Head of caudate nucleus (tissue), 42 donors: ENCODE measurements at regions not wholly inside any gene's neighbourhood (a gene's known extent, or its start where the extent isn't known, plus 50 kb on each side); places are given as distances from the start of the nearest gene placed in this dataset.
"Not testable (repeated sequence)": the region's sequence is repeated elsewhere in the genome, so short reads cannot be mapped to it uniquely, and the experiment has no call there.

Source experiments
- DNase-seq, 42 donors: peaks; one replicate each; pipeline versions ENCODE4 v3.0.0 to v3.0.0-alpha.2; 2020 to 2021; ENCODE audit warnings: mixed read lengths in 7 of 42
- intact Hi-C: fragments of 100-400 bp; cut with DNase I; formaldehyde crosslinking; loops from one replicate; pipeline ENCODE4 v1.15.0; 2022

DNA sequence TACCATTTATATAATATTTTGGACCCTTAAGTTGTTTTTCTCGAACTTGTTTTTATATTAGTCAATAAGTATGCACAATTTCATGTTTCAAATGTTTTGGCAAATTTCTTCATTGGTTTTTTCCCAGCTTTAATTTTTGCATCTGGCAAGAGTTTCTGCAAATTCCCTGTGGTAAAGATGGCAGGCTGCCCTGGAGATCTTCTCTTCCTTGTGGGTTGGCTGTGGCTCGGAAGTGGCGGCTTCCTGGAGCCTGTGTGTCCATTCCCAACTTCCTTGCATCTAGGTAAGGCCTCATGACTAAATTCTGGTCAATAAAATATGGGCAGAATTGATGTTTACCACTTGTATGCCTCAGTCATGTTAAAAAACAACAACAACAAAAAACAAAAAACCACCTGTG is 818.6 kb downstream of the EPHA4 start:
- DNase-seq = no peak
- intact Hi-C loops = no loop called here

- intact Hi-C loops = no loop called here
- DNase-seq = no peak
Measured at GRCh38 chr2:220756653-220757052, 815.5 kb downstream of the EPHA4 start.

DNA sequence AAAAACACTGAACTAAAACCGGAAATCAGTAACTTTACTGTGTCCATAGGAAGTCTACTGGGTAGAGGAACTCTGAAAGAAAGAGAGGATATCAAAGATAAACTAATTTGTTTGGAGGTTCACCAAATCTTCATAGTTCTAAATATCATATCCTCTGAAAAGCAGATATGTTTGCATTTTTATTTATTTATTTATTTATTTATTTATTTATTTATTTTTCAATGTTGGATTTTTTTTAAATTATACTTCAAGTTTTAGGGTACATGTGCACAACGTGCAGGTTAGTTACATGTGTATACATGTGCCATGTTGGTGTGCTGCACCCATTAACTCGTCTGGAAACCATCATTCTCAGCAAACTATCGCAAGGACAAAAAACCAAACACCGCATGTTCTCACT is 813.7 kb downstream of the EPHA4 start:
- intact Hi-C loops = not testable (repeated sequence)

GRCh38 chr2:220764171-220764570 is 807.9 kb downstream of the EPHA4 start:
- intact Hi-C loops = no loop called here
- no peak for DNase-seq

More for the DNA sequence above, 813.7 kb downstream of the EPHA4 start:
- DNase-seq = not testable (repeated sequence)

GRCh38 chr2:220767591-220768255 is 804.4 kb downstream of the EPHA4 start:
- intact Hi-C loops = no loop called here

DNA sequence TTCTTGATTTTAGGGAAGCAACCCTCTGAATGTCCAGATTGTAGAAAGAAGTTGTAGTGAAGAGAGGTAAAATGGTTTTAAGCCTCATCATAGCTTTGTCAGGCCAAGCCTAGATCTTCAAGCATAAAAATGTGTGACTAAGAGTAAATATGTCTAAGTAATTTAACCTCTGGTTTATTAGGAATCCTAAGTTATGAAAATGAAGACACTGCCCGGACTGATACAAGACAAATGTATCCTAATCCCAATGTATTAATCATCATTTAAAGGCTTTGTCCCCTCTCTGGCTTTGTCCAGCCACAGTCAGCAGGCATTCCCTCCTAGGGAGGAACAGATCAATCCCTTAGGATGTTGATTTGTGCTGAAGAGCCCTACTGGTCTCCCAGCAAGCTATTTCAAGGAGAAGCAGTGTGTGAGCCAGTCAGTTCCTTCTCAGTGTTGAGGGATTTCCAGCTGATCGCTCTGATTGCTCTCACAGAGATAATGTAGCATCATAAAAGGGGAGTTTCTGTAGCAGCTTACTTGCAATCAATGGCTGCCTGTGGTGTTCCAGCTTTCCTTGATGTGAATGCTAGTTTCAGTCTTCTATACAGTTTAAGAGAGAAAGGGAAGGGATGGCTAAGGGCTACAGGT is 796.1 kb downstream of the EPHA4 start:
- intact Hi-C loops = no loop called here
- DNase-seq = no peak

More at GRCh38 chr2:220767591-220768255, 804.4 kb downstream of the EPHA4 start:
- DNase-seq = no peak

- intact Hi-C loops, DNase-seq: not testable (repeated sequence)
Measured at GRCh38 chr2:220779076-220779475, 793.0 kb downstream of the EPHA4 start.

DNA sequence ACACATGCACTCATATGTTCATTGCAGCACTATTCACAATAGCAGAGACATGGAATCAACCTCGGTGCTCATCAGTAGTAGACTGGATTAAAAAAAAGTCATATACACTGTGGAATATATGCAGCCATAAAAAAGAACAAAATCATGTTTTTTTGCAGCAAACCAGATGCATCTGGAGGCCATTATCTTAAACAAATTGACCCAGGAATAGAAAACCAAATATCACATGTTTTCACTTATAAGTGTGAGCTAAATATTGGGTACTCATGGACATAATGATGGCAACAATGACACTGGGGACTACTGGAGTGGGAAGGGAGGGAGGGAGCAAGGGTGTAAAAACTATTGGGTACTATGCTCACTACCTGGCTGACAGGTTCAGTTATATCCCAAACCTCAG is 792.6 kb downstream of the EPHA4 start:
- intact Hi-C loops = no loop called here
- no peak for DNase-seq

GRCh38 chr2:220779931-220780330 is 792.2 kb downstream of the EPHA4 start:
- DNase-seq = peak in 2 of 42 donors; percentile 1 to 7
- intact Hi-C loops = no loop called here

DNA sequence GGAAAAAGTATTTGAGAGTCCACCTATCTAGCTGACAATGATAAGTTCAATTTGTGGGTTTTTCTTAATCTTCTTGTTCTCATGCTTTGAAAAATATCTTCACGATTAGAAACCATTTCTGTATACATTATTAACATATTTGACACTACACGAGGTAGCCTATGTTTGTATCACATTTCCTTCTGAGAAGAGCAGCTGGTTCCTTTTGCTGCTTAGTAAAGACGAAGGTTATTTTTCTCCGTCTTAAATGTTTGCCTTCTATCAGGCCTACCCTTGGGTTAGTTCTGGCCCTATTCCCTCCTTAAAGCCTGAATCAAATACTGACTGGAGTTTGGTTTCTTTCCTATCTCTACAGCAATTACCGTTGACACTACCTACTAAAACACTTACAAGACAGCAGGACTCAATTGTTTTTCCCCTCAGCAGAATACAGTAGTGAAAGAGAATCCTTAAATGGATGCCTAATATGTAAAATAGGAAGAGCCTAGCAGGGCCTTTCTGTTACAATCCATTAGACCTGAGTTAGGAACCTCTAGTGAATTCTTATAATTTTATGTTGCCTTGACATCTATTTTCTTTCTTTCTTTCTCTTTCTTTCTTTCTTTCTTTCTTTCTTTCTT is 790.4 kb downstream of the EPHA4 start:
- DNase-seq = no peak
- intact Hi-C loops = no loop called here

DNA sequence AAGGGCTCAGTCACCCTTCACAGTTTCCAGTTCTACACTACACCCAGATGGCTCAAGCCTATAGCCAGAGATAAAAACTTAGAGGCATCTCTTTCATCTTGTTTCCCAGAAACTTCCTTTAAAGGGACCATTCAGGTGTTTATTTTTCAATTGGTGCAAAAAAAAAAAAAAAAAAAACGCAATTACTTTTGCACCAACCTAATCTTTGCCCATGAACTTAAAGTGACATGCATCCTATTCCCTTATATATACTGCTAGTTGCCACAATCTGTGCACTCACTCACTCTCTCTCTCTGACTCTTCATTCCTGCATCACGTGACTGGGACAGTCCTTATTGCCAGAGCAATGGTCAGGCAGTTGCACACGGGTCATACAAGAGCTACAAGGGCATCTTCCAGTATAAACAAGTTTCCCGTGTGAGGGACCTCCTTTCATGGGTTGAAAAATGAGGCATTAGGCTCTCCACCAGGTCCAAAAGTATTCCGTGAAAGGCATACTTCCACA is 789.4 kb downstream of the EPHA4 start:
- DNase-seq = no peak
- intact Hi-C loops = no loop called here

DNA sequence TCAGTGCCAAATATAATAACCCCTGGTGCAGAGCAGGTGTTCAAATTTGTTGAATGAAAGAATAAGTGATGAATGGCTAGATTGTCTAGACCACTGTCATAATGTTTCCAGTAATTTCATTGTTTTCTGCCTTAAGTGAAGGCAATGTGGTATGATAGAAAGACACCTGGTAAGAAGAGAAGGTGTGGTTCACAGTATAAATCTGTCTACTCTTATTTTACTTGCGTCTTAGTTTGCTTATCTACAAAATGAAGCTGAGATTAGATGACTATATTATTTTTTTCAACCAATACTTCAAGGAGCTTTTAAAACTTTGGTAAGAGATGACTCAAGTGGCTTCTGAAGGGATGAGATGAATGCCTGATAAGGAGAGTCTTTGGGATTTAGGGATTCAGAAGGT is 788.4 kb downstream of the EPHA4 start:
- intact Hi-C loops = no loop called here
- DNase-seq = no peak

GRCh38 chr2:220785178-220785577 is 786.9 kb downstream of the EPHA4 start:
- DNase-seq = no peak

DNA sequence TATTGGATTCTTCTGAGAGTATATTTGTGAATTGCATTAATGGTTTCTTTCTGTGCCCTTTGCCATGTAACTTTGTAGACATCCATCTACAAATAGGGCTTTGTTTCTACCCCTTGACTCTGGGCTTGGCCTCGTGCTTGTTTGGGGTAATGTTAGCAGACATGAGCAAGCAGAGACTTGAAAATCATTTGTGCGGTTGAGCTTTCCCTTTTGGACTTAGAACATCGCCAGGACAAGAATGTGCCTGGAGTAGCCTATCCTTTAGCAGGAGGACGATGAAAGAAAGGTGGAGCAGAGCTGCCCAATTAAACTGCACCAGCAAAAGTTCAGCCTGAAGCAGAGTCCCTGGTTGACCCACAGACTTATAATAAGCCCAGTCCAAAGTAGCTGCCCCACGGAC is 785.9 kb downstream of the EPHA4 start:
- intact Hi-C loops = no loop called here

More at GRCh38 chr2:220785178-220785577, 786.9 kb downstream of the EPHA4 start:
- intact Hi-C loops = no loop called here

GRCh38 chr2:220787251-220787650 is 784.9 kb downstream of the EPHA4 start:
- no peak for DNase-seq
- intact Hi-C loops = no loop called here

More for the DNA sequence above, 785.9 kb downstream of the EPHA4 start:
- no peak for DNase-seq

DNA sequence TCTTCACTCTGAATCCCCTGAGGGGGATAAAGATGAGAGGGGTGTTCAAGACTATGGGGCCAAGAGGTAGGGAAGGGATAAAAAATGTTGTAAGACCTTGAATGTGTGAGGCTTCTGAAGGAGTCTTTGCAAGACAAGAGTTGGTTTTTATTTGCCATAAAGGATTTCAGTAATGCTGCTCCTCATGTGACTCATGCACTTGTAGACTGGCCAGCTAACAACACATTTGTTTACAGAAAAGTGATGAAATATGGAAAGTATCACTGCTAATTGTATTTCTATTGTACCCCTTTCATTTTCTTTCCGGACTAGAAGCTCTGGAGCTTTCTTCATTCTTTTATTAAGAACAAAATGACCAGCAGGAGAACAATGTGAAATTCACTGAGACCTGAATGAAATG is 782.1 kb downstream of the EPHA4 start:
- DNase-seq = no peak

GRCh38 chr2:220795705-220796104 is 776.4 kb downstream of the EPHA4 start:
- DNase-seq = no peak
- intact Hi-C loops = no loop called here

More for the DNA sequence above, 782.1 kb downstream of the EPHA4 start:
- intact Hi-C loops = no loop called here

GRCh38 chr2:220811115-220811514 is 761.0 kb downstream of the EPHA4 start:
- intact Hi-C loops = no loop called here
- no peak for DNase-seq

DNA sequence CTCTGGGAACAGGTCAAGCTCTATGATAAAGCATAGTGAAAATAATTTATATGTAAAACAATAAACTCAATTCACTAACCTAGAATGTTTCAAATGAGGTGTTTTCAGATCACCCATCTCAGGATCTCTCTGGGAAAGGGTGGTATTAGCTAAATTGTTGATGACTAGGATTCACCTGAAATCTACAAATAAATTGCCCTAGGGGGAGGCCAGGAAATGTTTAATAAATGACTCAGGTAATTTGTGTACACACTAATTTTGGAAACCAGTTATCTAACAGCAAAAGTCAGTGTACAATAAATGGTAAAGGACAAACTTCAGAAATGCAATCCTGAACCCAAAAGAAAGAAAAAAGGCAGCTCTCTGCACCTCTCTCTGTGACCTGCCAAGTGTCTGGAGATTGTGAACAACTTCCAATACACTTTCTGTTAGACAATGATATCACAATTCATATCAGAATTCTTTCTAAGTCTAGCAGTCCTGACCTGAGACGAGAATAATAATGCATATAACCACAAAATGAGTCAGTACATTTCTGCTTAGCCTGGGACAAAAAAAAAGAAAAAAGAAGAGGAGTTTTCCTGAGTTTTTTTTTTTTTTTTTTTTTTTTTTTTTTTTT is 760.0 kb downstream of the EPHA4 start:
- no peak for DNase-seq

GRCh38 chr2:220814441-220814840 is 757.7 kb downstream of the EPHA4 start:
- intact Hi-C loops = no loop called here
- no peak for DNase-seq

More for the DNA sequence above, 760.0 kb downstream of the EPHA4 start:
- intact Hi-C loops = no loop called here
